Midbrain (tissue), 1 donor: ENCODE measurements at regions not wholly inside any gene's neighbourhood (a gene's known extent, or its start where the extent isn't known, plus 50 kb on each side); places are given as distances from the start of the nearest gene placed in this dataset.

Experiments
- DNase-seq: peaks from one replicate; lab custom pipeline; 2025; lab: John Stamatoyannopoulos, UW

DNA sequence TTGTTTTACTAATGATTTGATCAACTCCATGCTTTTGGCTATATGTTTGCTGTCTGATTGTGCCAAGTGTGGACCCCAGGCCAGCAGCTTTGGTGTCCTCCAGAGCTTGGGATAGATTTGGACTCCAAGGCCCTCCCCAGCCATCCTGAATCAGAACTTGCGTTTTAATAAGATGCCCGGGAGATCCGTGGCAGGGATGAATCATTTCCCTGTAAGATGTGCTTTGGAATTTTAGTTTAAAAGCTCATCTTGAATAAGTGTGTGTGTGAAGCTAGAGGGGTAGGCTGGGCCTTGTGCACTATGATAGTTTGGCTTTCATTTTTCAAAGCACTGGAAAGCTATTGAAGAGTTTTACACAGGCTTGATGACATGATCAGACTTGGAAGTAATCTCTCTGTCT, 66.2 kb upstream of the SDK1 start:
- no peak for DNase-seq

DNA sequence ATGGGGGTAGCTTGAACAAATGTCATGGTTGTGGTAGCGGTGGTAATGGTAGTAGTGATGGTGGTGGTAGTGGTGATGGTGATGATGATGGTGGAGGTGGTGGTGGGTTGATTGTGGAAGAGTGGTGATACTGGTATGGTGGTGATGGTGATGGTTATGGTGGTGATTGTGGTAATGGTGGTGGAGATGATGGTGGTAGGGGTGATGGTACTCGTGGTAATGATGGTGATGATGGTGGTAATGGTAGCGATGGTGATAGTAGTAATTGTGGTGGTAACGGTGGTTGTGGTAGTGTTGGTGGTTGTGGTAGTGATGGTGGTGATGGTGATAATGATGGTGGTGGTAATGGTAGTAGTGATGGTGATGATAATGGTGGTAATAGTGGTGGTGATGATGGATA, 65.7 kb upstream of the SDK1 start:
- no peak for DNase-seq

DNA sequence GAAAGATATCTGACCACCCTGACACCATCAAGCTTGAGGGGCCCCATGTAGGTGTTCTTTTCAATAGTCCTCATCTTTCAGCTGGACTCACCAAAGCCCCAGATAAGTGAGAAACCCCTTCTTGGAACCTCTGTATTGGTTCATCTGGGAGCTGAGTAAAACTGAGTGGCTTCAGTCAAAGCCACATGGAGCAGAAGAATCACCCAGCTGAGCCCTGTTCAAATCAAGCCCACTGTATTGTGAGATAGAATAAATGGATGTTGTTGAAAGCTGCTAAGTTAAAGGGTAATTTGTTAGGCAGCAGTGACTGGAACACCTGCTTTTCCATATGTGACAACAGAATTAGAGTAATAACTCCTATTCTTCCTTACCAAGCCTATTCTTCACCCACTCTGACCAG, 64.8 kb upstream of the SDK1 start:
- DNase-seq = no peak

DNA sequence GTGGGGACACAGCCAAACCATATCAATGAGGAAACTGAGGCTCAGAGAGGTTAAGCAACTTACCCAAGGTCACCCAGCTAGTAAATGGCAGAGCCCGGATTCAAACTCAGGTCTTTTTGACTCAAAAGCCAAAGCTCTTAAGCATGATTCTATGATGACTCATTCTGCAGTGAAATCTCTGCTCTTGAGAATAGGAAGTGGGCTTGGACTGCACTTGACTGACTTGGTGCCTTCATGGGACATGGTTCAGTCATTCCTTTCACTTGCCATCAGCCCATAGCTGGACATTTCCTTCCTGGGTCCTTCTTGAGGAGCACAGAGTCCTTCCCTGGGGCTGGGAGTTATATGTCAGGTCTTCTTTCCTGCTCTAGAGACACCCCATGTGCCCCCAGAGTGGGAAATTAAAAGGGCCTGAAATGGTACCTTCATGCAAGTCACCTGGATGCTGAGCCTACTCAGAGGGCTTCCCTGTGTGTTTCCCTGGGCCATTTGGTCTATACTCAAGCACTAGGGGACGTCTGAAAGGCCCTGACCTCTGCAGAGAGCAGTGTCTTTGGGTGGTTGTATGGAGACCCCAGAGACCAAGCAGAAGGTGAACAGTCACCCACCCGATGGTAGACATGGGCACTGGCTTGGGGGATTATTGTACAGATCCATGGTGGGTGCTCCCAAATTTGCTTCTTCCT, 62.4 kb upstream of the SDK1 start:
- no peak for DNase-seq

DNA sequence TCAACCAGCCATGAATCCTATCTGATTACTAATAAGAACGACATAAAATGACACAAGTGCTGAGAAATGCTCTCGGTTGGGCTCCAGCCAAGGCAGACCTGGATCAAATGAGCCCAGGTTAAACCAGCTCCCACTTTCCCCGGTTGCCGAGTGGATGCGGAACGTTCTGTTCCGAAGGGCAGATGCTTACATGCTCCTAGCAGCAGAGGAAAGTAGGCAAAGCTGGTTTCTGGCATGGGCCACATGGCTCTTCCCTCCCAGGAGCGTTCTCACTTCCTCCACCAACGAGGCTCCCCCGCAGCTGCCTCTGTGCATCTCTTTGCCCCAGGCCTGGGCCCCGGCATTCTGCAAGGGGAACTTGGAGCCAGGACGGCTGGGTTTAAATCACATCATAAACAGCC, 61.8 kb upstream of the SDK1 start:
- peak; percentile 6 for DNase-seq

DNA sequence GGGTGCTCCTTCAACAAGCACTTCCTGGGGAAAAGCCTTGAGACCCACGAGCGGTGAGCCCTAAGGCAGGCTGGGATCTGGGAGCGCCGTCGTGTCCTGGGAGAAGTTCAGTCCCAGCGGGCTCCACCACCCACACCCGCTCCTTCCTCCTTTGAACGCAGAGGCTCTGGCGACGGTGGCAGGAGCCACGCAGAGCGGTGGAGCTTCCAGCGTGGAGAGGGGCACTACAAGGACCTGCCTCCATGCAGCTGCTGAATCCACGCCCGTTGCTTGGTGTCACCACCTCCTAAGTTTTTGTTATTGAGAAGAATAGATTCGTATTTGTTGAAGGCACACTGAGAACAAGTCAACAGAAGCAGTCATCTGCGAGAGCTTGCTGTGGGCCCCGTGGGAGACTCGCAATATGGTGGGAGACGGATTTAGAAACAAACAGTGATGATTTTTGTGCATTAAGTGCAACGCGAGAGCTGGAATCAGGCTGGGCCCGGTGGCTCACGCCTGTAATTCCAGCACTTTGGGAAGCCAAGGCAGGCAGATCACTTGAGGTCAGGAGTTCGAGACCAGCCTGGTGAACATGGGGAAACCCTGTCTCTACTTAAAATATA, 60.1 kb upstream of the SDK1 start:
- DNase-seq = no peak

DNA sequence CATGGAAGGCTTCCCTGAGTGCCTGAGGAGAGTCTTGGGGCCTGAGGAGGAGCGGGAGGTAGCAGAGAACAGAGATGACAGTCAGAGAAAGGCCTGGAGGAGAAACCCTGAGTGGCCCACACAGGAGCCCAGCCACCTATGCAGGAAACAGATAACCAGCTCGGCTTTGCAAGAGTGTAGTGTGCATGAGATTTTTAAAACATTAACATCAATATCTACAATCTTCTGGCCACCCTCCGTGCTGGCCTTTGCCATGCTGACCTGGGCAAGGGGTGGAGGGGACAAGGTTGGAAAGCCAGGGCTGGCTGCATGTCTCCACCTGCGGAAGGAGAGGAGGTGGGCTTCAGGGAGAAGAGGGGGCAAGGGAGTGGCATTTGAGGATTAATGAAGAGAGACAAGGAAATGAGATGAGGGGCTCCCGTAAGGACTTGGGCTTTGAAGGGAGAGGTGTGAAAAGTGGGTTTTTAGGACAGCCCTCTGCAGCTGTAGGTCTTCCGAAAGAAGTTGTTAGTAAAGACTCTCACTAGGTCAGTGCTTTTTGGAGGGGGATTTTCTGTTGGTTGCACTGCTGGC, 59.3 kb upstream of the SDK1 start:
- DNase-seq = no peak

DNA sequence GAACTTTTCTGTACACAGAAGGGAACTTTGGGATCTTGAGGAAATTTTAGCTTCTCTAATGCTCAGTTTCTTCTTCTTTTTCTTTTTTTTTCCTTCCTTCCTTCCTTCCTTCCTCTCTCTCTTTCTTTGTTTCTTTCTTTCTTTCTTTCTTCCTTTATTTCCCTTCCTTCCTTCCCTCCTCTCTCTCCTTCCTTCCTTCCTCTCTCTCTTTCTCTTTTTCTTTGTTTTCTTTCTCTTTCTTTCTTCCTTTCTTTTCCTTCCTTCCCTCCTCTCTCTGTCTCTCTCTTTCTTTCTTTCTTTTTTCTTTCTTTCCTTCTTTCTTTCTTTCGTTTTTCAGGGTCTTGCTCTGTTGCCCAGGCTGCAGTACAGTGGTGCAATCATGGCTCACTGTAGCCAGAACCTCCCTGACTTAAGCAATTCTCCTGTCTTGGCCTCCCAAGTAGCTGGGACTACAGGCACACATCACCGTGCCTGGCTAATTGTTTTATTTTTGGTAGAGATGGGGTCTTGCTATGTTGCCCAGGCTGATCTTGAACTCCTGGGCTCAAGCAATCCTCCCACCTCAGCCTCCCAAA, 58.6 kb upstream of the SDK1 start:
- DNase-seq = no peak

DNA sequence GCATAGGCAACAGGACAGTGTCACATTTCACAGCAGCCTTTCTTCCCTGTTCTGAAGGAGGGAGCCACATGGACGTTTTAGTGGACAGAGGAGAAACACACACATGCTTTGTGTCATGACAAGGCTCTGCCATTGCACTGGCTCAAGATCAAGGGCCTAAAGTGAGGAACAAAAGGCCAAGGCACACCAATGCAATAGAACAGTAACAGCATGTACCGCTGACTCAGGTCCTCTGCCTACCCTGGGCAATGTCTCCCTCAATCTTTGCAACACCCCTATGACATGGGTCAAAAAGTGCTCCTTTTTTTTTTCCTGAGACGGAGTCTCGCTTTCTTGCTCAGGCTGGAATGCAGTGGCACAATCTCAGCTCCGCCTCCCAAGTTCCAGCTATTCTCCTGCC, 57.8 kb upstream of the SDK1 start:
- DNase-seq = no peak

DNA sequence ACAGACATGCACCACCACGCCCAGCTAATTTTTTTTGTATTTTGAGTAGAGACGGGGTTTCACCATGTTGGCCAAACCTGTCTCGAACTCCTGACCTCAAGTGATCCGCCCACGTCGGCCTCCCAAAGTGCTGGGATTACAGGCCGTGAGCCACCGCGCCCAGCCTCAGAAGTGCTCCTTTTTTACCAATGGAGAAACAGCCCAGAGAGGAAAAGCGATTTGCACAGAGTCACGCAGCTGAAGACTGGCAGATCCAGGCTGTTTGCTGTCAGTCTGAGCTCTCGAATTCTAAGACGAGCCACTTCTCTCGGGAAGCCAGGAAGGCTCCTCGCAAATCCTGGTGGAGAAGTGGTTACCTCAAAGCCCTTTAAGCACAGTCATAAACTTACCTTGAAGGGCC, 57.4 kb upstream of the SDK1 start:
- DNase-seq = no peak

DNA sequence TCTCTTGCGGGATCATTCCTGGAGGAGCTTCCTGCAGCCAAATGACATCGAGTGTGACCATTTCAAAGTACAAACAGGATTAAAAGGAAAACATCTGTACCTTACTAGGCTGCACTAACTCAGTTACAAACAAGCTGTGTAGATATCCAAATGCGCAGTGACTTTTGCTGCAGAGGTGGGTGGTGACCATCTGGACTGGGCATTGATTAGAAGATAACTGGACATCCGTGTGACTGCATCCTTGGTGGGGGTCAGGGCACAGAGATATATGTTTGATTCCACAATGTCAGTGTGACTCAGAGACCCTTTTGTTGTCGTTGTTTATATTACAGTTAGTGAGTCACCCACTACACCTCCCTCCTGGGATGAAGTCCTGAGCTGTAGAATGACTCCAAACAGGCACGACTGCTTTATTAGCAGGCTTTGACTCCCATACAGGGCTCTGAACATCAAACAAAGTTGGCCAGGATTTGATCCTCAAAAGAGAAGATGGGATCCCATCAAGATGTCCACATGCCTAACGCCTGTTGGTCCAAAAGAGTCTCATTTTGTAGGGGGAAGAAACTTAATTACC, 56.7 kb upstream of the SDK1 start:
- DNase-seq = no peak

DNA sequence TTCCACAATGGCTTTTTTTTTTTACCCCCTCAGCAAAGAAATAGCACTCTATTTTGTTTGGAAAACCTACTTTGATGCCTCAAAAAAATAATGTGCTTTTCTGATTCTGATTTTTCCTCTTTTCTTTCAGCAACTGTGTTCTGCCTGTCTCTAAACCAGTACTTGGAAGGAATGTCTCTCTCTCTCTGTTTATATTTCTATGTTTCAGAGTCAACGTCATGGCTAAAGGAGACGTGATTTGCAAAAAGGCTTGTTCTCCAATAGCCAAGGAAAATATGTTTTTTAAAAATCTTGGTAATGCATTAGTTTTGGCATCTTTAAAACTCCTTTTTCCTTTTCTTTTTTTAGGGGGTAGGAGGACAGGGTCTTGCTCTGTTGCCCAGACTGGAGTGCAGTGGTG, 56.0 kb upstream of the SDK1 start:
- no peak for DNase-seq

DNA sequence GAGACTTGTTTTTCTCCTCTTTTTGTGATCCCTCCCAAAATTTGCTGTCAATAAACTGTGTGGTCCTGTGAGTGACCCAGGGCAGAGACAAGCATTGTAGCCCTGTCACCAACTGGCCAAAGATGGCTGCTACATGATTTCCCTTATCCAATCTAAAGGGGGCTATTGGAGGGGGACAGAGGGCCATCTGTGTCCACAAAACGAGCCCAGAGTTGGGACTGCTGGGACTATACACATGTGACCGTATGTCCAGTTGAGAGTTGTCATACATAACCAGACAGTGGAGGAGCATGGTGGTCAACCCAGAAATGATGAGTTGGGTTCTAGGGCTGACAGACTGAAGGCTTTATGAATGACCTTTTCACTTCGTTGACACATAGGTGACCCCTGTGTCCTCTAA, 55.3 kb upstream of the SDK1 start:
- DNase-seq = no peak

DNA sequence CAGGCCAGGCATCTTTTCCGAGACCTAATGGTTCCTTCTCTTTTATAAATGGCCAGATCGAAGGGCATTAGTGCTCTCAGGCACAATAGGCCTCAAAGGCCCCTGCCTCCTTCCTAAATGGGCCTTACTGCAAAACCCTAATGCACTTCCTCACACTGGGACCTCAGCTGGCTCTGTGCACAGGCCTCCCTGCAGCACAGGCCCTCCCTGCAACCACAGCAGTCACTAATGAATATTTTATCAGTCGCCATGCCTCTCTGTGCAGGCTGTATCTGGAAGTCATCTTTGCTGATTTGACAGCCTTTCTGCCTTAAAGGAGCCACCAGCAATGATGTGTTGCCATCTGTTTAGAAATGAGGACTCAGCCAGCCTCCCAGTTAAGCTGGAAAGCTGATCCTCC, 54.9 kb upstream of the SDK1 start:
- DNase-seq = no peak

DNA sequence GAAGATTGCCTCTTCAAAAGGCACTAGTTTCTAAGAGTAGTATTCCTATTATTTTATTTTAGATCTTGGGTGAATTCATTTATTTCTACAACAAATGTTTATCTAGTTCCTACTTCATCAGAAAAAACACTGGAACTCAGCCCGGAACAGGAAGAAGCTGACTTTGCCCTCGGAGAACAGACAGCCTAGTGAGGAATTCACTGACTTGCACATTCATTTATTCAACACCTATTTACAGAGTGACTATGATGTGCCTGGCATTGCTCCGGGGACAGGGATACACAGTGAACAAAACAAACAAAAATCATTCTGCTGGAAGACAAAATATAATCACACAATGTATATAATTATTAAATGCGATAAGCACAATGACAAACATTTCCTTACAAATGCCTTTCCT, 54.4 kb upstream of the SDK1 start:
- no peak for DNase-seq

DNA sequence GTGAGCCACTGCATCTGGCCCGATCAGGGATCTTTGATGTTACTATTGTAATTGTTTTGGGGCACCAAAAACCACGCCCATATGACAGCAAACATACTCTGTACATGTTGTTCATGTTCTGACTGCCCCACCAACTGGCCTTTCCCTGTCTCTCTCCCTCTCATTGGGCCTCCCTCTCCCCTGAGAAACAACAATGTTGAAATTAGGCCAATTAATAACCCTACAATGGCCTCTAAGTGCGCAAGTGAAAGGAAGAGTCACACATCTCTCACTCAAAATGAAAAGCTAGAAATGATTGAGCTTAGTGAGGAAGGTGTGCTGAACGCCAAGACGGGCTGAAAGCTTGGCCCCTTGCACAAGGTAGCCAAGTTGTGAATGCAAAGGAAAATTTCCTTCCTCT, 50.3 kb upstream of the SDK1 start:
- no peak for DNase-seq
